ENCODE measurements at regions not wholly inside any gene's neighbourhood (a gene's known extent, or its start where the extent isn't known, plus 50 kb on each side); places are given as distances from the start of the nearest gene placed in this dataset.
"Not testable (repeated sequence)": the region's sequence is repeated elsewhere in the genome, so short reads cannot be mapped to it uniquely, and the experiment has no call there.

GRCh38 chr20:19045371-19045770, 167.1 kb upstream of the SLC24A3 start:
- no peak for TF ChIP-seq CTCF (IDR thresholded peaks at IDR 0.05; ENCODE audit: borderline replicate concordance, insufficient read depth, low read depth, low read length)
- no peak overlapping the region for H3K4me3 ChIP-seq (ENCODE audit: low read depth, low read length)

- no peak for TF ChIP-seq CTCF (IDR thresholded peaks at IDR 0.05; ENCODE audit: borderline replicate concordance, insufficient read depth, low read depth, low read length)
Observed at GRCh38 chr20:19047040-19047950, 165.1 kb upstream of the SLC24A3 start.

GRCh38 chr20:19047951-19048296, 164.5 kb upstream of the SLC24A3 start:
- no peak for TF ChIP-seq CTCF (IDR thresholded peaks at IDR 0.05; ENCODE audit: borderline replicate concordance, insufficient read depth, low read depth, low read length)
- no peak overlapping the region for H3K4me3 ChIP-seq (ENCODE audit: low read depth, low read length)

More at GRCh38 chr20:19047040-19047950, 165.1 kb upstream of the SLC24A3 start:
- H3K4me3 ChIP-seq (ENCODE audit: low read depth, low read length): no peak overlapping the region

GRCh38 chr20:19048995-19049501, 163.4 kb upstream of the SLC24A3 start:
- TF ChIP-seq CTCF (IDR thresholded peaks at IDR 0.05; ENCODE audit: borderline replicate concordance, insufficient read depth, low read depth, low read length): no peak
- no peak overlapping the region for H3K4me3 ChIP-seq (ENCODE audit: low read depth, low read length)

- H3K4me3 ChIP-seq (ENCODE audit: low read depth, low read length): no peak overlapping the region
- TF ChIP-seq CTCF (IDR thresholded peaks at IDR 0.05; ENCODE audit: borderline replicate concordance, insufficient read depth, low read depth, low read length): no peak
Observed at GRCh38 chr20:19049514-19049913, 162.9 kb upstream of the SLC24A3 start.

GRCh38 chr20:19056909-19057308, 155.5 kb upstream of the SLC24A3 start:
- TF ChIP-seq CTCF (IDR thresholded peaks at IDR 0.05; ENCODE audit: borderline replicate concordance, insufficient read depth, low read depth, low read length): peak; percentile 48; the same call in 1 of the 2 replicates
- no peak overlapping the region for H3K4me3 ChIP-seq (ENCODE audit: low read depth, low read length)

GRCh38 chr20:19064788-19065187, 147.7 kb upstream of the SLC24A3 start:
- not testable (repeated sequence) for H3K4me3 ChIP-seq (ENCODE audit: low read depth, low read length)
